ENCODE measurements at regions not wholly inside any gene's neighbourhood (a gene's known extent, or its start where the extent isn't known, plus 50 kb on each side); places are given as distances from the start of the nearest gene placed in this dataset.

DNA sequence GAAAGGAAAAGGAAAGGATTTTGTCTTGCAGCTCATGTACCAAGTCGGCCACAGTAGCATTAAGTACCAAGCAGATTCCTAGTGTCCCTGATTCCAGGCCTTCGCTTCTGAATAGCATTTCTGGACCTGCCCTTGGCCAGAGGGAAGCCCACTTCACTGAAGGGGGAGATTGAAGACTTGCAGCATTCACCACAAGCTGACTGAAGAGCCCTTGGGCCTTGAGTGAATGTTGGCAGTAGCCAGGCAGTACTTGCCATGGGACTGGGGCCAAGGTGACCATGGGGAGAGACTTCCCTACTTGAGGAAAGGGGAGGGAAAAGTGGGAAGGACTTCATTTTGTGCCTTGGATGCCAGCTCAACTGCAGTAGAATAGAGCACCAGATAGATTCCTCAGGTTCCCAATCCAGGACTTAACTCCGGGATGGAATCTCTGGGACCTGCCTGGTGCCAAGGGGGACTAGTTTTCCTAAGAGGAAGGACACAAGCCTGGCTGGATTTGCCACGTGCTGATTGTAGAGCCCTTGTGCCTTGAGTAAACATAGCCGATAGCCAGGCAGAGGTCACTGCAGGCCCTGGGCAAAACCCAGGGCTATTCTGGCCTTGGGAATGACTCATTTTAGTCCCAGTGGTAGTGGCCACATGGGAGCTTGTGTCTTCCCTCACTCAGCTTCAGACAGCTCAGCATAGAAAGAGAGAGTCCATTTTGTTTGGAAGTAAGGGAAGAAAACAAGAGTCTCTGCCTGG is 141.7 kb upstream of the KCND2 start:
- H3K9me3 ChIP-seq (ENCODE audit: control insufficient read depth, insufficient read depth, low read length) = no peaks in the 10 kb centered on the region
- POLR2A ChIA-PET = no interaction called here
- no peak overlapping the region for H3K4me3 ChIP-seq (ENCODE audit: low read depth, low read length)
- no peak for DNase-seq (ENCODE audit: low read depth, low spot score)
- H3K27ac ChIP-seq (ENCODE audit: low read depth, low read length) = no peak overlapping the region
- H3K27me3 ChIP-seq (ENCODE audit: control insufficient read depth, insufficient read depth, low read length) = no peaks in the 10 kb centered on the region
- TF ChIP-seq, protein P1, sequence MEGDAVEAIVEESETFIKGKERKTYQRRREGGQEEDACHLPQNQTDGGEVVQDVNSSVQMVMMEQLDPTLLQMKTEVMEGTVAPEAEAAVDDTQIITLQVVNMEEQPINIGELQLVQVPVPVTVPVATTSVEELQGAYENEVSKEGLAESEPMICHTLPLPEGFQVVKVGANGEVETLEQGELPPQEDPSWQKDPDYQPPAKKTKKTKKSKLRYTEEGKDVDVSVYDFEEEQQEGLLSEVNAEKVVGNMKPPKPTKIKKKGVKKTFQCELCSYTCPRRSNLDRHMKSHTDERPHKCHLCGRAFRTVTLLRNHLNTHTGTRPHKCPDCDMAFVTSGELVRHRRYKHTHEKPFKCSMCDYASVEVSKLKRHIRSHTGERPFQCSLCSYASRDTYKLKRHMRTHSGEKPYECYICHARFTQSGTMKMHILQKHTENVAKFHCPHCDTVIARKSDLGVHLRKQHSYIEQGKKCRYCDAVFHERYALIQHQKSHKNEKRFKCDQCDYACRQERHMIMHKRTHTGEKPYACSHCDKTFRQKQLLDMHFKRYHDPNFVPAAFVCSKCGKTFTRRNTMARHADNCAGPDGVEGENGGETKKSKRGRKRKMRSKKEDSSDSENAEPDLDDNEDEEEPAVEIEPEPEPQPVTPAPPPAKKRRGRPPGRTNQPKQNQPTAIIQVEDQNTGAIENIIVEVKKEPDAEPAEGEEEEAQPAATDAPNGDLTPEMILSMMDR (IDR thresholded peaks at IDR 0.05; ENCODE audit: low read depth, low read length) = no peak
- CTCF ChIA-PET = no interaction called here

DNA sequence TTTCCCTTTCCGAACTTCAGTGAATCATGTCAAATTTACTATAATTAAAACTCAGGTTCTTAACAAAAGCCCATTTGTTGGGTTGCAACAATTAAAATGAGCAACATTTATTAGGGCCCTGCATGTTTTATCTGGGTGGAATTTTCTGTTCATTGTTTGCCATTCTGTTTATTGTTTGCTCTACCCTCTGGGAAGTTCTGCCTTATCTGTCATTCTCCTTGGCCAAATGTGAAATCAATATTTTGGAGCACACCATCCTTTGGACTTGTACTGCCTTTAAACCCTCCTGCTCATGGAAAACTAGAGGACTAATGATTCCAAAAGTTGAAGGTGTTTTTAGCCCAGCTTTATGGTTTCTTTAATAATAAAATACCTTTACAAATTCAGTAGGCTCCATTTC is 134.5 kb upstream of the KCND2 start:
- TF ChIP-seq, protein P1 (IDR thresholded peaks at IDR 0.05; ENCODE audit: low read depth, low read length) = no peak
- CTCF ChIA-PET = no interaction called here
- no peaks in the 10 kb centered on the region for H3K9me3 ChIP-seq (ENCODE audit: control insufficient read depth, insufficient read depth, low read length)
- H3K27ac ChIP-seq (ENCODE audit: low read depth, low read length) = no peak overlapping the region
- DNase-seq (ENCODE audit: low read depth, low spot score) = no peak
- no peak overlapping the region for H3K4me3 ChIP-seq (ENCODE audit: low read depth, low read length)
- no peaks in the 10 kb centered on the region for H3K27me3 ChIP-seq (ENCODE audit: control insufficient read depth, insufficient read depth, low read length)
- POLR2A ChIA-PET = no interaction called here

DNA sequence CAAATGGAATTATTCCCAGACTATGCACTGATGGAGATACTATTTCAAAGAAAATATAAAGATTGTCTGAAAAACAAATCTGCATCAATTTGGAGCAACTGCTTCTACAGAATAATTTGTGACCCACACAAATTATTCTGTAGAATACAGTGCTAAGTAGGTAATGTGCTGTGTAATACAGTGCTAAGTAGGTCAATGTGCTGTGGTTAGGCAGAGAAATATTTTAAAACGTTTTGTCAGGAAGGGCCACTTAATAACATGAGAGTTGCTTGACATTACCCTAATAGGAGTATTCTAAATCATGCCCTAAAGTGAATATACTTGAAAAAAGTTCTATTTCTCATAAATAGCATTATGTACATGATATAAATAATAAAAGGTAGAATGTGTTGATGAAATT is 116.5 kb upstream of the KCND2 start:
- Histone ChIP-seq H3K9me3 (ENCODE audit: control insufficient read depth, insufficient read depth, low read length) (no peaks in the 10 kb centered on the region), H3K27ac (ENCODE audit: low read depth, low read length) (no peak overlapping the region), H3K4me3 (ENCODE audit: low read depth, low read length) (no peak overlapping the region), H3K27me3 (ENCODE audit: control insufficient read depth, insufficient read depth, low read length) (no peaks in the 10 kb centered on the region)
- POLR2A ChIA-PET = no interaction called here
- TF ChIP-seq, protein P1 (IDR thresholded peaks at IDR 0.05; ENCODE audit: low read depth, low read length) = no peak
- no peak for DNase-seq (ENCODE audit: low read depth, low spot score)
- CTCF ChIA-PET = no interaction called here

DNA sequence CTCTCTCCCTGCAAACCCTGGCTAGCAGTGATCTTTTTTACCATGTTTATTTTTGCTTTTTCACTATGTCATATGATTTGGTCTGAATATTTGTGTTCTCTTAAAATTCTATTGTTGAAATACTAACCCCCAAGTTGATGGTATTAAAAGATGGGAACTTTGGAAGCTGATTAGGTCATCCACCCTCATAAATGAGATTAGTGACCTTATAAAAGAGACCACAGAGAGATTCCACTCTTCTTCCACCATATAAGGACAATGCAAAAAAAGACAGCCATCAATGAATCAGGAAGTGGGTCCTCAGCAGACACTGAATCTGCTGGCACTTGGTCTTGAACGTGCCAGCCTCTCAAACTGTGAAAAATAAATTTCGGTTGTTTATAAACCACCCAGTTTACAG is 112.8 kb upstream of the KCND2 start:
- ChIA-PET CTCF (no interaction called here), POLR2A (no interaction called here)
- Histone ChIP-seq H3K4me3 (ENCODE audit: low read depth, low read length) (no peak overlapping the region), H3K27ac (ENCODE audit: low read depth, low read length) (no peak overlapping the region), H3K27me3 (ENCODE audit: control insufficient read depth, insufficient read depth, low read length) (no peaks in the 10 kb centered on the region), H3K9me3 (ENCODE audit: control insufficient read depth, insufficient read depth, low read length) (no peaks in the 10 kb centered on the region)
- DNase-seq (ENCODE audit: low read depth, low spot score) = no peak
- TF ChIP-seq, protein P1 (IDR thresholded peaks at IDR 0.05; ENCODE audit: low read depth, low read length) = no peak

DNA sequence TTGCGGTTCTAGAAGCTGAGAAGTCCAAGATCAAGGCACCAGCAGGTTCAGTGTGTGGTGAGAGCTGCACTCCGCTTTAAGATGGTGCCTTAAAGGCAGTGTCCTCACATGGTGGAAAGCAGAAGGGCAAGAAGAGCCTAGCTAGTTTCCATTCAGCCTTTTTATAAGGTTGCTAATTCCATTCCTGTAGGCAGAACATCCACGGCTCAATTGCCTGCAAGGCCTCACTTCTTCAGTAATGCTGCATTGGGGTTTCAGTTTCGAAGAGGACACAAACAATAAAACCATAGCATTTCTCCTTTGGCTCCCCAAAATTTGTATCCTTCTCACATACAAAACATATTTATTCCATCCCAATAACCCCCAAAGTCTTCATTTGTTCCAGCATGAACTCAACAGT is 109.5 kb upstream of the KCND2 start:
- ChIA-PET CTCF (no interaction called here), POLR2A (no interaction called here)
- TF ChIP-seq, protein P1 (IDR thresholded peaks at IDR 0.05; ENCODE audit: low read depth, low read length) = no peak
- no peak overlapping the region for H3K27ac ChIP-seq (ENCODE audit: low read depth, low read length)
- H3K27me3 ChIP-seq (ENCODE audit: control insufficient read depth, insufficient read depth, low read length) = no peaks in the 10 kb centered on the region
- DNase-seq (ENCODE audit: low read depth, low spot score) = no peak
- H3K4me3 ChIP-seq (ENCODE audit: low read depth, low read length) = no peak overlapping the region
- no peaks in the 10 kb centered on the region for H3K9me3 ChIP-seq (ENCODE audit: control insufficient read depth, insufficient read depth, low read length)

Data from AG04450 (cell line).